PC-9 (cell line): ENCODE measurements at regions not wholly inside any gene's neighbourhood (a gene's known extent, or its start where the extent isn't known, plus 50 kb on each side); places are given as distances from the start of the nearest gene placed in this dataset.

Experiments
- CTCF ChIP-seq: fragments of 200-600 bp; sonication (generic); conservative IDR thresholded peaks from 2 replicates; pipeline ENCODE4 v1.6.1; 2017; ENCODE audit warnings: mixed run types, antibody characterized with exemption, mild to moderate bottlenecking, moderate library complexity
- EZH2 ChIP-seq: fragments of 200-600 bp; sonication (generic); IDR thresholded peaks from 2 replicates; pipeline ENCODE4 v1.8.0; 2017; ENCODE audit warnings: antibody characterized with exemption, low read depth

- TF ChIP-seq CTCF (no peak), EZH2 (no peak)
Observed at GRCh38 chr14:25626986-25627385, 577.0 kb upstream of the STXBP6 start.
